GM19043 (cell line): ENCODE measurements at regions not wholly inside any gene's neighbourhood (a gene's known extent, or its start where the extent isn't known, plus 50 kb on each side); places are given as distances from the start of the nearest gene placed in this dataset.
"Not testable (repeated sequence)": the region's sequence is repeated elsewhere in the genome, so short reads cannot be mapped to it uniquely, and the experiment has no call there.

Source experiments
- ATAC-seq: cut with Tn5 transposase; IDR thresholded peaks from one replicate; pipeline ENCODE4 v1.9.1; 2021; ENCODE audit warnings: low read depth; ENCODE audit not compliant: unreplicated experiment

DNA sequence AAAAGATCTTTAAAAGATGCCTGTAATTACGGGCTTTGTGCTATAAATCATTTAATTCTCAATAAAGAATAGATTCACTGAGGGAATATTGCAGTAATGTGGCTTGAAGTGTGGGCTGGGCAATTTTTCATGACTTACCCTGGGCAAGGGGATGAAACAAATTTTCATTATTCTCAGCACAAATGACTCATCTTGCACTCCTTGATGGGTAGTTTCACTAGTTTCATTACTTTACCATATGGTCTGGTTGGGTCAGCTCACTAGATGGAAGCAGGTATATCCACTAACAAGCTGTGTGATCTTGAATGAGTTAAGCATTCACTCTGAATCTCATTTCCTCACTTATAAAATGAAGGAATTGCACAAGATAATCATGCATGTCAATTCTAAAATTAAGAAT lies 234.3 kb downstream of the ABCC12 start:
- ATAC-seq: no peak

DNA sequence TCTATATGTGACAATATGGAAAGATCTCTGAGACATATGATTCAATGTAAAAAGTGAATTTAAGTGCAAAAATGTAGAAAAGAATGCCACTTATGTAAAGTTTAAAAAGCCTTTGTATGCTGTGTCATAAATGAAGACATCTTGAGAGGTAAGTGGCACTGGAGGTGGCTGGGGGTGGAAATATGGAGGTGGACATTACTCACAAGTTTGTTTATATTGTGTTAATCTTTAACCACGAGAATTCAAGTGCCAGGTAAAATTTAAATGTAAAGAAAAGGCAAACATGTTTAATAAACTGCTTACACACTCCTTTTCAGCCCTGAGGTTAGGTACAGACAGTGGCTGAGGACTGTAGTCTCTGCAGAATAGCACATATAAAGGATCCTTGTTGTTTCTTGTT lies 235.1 kb downstream of the ABCC12 start:
- no peak for ATAC-seq

DNA sequence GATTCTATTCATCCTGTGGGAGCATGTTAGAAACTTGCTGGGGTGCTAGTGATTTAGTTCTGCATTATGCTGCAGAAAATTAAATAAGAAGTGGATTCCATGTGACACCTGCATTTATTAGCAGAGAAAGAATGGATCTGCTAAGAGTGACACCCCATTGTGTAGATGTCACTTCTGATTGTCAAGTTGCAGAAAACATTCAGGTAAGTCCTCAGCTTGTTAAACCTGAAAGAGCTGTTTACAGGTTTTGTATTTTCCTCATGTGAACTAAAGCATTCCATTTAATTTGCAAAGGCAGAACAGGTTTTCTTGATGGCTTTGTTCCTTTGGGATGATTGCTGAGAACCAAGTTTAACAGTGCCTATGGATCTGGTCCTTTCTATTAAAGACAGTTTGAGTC lies 238.7 kb downstream of the ABCC12 start:
- ATAC-seq: no peak

DNA sequence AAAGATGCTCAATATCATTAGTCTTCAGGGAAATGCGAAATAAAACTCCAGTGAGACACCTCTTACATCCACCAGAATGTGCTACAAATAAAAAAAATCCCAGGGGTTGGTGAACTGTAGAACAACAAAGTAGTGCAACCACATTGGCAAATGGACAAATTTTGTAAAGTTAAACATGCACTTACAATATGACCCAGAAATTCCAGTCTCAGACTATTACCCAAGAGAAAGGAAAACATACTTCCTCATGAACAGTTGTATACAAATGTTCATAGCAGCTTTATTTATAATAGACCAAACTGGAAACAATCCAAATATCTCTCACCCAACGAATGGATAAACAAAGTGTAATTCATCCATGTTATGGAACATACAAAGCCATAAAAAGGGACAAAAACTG lies 239.5 kb downstream of the ABCC12 start:
- no peak for ATAC-seq

DNA sequence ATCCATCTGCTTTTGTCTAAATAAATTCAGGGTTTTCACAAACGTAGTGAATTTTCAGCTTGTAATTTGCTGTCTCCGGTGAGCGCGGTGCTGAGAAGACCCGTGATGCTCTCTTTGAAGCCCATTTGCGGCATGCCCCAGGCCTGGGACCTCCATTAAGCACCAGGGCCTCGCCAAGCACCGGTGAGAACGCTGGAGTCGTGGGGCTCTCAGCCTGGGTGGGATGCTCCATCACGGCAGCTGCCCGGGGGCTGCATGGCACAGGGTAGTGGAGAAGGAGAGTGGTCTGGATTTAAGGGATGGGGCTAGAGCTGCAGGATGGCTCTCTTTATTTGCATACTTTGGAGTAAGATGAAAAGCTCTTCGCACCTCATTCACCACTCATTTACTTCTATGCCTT lies 248.7 kb downstream of the ABCC12 start:
- ATAC-seq: no peak

DNA sequence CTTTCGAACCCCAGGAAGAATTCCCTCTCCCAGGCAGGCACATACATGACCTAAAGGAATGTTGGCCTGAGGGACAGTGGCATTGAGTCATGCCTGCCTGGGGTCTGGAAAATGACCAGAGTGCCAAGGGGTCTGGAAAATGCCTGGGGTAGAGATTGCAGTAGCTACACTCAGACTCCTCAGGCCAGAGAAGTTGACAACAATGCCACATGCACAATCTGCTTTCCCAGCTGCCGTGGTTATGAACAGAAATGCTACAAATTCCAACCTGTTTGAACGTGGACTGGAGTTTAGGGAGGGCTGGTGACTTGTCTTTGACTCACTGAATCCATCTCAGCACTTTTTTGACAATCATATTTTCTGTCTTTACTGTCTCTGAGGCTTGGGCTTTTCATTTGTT lies 250.0 kb downstream of the ABCC12 start:
- ATAC-seq: no peak

DNA sequence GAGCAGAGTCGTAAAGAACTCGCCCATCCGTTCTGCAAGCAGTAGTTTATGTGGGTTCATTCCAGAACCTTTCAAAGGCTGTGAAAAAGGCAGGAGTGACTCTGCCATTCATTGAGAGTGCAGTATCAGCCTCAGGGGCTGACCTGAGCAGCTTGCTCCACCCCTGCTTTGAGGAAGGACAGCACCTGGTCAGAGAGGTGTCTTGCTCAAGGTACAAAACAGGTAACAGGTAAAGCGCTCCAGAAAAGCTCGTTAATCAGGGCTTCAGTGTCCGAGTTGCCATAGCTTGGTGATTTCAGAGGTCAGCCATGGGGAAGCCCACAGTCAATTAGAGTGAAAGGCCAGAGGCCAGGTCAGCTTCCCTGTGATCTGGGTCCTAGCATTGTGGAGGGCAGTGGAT lies 251.1 kb downstream of the ABCC12 start:
- ATAC-seq: no peak

DNA sequence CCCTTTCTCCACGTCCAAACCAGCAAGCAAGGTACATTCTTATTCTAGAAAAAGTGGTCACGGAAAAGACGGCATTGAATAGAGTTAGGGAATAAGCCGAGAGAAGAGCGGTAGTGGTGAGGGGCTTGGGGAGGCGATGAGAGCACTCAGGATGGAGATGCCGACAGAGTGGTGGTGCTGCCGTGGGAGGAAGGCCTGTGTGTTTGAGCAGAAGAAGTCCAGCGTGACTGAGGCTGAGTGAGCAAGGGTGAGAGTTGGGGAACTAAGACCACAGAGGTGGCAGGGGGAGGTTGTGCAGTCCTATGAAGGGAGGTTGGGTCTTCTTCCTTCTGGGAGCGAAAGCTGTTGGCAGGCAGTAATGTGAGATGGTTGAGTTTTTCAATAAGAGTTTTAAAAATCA lies 252.3 kb downstream of the ABCC12 start:
- ATAC-seq: no peak

DNA sequence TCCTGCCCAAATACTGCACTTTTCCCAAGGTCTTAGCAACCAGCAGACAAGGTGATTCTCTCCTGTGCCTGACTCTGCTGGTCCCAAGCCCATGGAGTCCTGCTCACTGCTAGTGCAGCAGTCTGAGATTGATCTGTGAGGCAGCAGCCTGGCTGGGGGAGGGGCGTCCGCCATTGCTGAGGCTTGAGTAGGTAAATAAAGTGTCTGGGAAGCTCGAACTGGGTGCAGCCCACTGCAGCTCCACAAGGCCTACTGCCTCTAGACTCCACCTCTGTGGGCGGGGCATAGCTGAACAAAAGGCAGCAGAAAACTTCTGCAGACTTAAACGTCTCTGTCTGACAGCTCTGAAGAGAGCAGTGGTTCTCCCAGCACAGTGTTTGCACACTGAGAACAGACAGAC lies 258.7 kb downstream of the ABCC12 start:
- ATAC-seq: not testable (repeated sequence)

DNA sequence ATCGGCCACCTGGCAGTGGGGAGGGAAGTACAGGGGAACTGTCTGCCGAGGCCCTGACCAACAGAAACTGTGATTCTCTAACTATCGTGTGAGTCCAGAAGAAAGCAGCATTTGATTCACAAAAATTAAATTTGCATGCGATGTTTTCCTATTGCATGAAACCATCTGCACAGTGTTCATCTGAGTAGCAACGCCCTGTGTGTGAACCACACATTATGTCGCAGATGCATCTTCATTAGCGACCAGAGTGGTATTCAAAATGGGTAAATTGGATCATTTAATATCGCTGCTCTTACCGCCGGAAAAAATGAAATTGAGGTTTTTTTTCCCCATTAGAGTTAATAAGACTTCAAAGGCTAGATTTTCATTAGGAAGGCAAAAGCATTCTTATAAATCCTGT lies 260.6 kb downstream of the ABCC12 start:
- no peak for ATAC-seq

DNA sequence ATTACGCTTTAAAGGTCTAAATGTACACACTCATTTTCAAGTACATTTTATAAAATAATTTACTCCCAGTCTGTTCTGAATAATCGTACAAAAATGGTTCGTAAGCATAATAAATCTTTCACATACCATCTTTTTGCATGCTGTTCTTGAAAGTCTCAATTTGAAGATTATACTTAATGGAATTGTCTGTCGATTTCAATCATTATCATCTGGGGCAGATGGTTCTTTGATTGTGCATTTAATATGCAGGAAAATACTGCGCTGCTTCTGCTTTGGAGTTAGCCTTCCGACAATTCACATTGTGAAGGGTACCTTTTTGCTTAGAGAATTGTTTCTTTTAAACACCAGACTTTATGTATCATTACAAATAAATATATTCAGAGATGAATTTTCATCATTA lies 262.8 kb downstream of the ABCC12 start:
- no peak for ATAC-seq

DNA sequence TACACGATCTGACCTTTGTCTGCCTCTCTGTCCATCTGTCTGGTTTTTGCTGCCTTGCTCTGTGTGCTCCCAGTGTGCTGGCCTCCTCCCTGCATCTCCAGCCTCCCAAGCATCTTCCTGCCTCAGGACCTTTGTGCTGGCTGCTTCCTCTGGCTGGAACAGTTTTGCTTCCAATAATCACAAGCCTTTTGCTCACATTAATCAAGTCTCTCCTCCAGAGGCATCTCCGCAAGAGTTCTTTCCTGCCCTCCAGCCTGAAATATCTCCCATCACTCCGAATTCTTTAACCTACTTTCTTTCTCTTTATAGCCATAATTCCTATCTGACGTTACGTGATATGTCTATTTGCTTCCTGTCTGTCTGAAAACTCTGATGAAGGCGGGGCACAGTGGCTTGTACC lies 267.1 kb downstream of the ABCC12 start:
- no peak for ATAC-seq

DNA sequence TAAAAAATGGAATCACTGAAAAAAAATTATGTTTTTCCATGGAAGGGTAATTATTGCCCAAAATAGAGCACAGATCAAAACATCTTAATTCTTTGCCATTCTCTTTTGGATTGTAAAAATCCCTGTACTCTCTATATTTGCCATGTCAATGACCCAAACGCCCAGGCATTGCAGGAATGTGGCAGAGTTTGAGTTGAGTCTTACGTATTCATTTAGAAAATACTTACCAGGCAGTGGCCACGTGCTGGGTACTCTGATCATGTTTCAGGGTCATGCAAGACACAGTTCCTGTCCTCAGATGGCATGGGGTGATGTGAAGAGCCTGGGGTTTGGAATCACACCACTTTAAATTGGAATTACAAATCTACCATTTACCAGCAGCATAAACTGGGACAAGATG lies 267.7 kb downstream of the ABCC12 start:
- ATAC-seq: no peak

DNA sequence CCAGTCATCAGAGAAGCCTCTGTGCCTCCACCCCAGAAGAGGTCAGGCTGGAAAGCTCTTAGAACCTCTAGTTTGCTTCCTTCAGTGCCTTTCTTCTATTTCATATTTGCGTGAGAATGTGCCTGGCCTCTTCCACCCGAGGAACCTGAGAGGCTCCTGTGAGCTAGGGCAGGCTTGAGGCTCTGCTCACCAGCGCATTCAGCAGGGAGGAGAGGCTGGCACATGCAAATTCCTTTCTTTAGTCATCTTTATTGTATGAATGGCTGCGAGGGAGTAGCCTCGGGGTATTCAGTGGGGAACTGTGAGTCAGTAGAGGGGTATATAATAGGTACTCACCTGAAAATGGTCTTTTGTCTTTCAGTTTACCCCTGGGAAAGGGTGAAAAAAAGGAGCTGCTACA lies 268.3 kb downstream of the ABCC12 start:
- no peak for ATAC-seq

DNA sequence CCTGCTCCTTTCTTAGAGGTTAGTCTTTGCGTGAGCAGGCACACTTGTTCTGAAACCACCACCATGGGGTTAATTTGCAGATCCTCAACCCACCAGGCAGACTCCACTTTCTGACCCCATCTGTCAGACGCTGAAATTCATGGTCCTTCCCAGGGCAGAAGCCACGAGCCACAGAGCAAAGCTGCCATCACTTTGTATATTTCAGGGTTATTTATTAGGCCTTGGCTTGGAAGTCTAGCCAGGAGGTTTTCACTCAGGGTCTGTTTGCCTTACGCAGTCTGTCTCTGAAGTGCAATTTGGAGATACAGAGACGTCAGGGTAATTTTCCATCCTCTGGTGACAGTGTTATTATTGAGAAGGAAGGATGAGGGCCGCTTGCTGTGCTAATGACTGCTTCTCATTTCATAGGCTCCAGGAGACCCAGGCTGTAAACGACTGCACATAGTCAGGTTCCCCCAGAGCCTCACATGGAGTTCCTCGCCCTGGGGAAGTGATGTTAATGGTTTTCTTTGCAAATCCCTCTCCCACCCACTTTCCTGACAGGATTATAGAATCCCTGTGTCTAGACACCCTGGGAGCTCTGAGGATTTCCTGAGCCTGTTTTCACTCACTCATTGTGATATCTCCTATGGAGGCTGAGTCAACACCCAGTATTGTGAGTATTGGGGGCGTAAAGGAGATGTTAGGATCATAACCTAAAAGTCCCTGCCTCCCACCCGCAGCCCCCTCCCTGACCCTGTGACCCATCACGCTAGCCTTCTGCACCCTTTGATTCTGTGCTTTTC lies 269.0 kb downstream of the ABCC12 start:
- ATAC-seq: no peak

DNA sequence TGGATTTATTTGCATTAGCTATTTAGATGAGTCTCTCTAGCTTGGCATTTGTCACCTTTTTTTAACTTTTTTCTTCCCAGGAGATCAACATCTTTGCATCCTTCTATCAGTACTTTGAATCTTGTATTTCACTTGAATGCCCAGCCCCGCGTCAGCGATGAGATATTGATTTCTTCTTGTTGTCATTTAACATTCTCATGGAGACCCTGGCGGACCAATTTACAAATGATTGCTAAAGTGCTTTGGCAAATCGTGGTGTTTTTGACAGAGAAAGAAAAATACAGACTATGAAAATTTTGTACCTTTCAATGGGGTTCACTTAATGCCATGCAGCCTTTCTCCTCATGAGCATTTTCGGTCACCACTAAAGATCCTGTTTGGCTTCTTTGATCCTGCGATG lies 269.7 kb downstream of the ABCC12 start:
- ATAC-seq: no peak

DNA sequence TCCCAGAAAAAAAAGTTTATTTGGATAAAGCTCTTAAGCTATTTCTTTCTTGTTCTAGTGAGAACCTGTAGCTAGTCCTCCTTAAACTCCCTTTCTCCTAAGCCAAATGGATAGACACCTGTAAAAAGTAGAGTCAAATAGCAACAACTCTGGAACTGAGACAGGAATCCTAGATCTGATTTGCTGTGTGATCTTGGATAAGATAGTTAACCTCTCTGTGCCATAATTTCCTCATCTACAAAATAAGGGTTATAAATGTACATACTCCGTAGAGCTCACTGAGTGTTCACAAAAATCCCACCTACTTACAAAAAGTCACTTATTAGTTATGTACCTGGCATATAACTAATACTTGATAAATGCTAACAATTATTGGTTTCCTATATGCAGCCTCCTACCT lies 270.3 kb downstream of the ABCC12 start:
- no peak for ATAC-seq

DNA sequence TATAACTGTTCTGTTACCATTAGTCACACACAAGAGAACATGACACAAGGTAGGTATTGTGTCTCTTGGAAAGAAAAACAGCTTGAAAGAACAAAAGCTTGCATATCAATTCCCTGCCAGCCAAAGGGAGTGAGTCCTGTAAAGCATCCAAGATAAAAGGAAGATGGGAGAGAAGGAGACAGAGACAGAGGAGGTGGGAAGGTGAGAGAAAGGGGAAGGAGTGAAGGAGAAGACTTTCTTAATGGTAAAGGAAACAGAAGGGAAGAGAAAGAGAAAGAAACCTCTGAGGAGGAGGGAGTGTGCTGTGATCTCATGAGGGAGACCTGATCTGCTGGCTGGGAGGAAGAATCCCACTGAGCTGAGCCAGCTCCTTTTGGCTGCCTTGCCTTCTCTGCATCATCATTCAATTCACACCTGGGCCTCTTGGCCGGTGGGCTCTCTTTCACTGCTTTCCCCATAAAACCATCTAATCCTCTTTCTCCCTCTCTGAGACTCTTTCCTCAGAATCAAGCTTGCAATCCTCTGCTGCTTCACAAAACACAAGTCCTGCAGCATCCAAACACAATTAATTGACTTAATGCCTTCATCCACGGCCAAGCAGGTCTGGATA lies 271.6 kb downstream of the ABCC12 start:
- no peak for ATAC-seq

DNA sequence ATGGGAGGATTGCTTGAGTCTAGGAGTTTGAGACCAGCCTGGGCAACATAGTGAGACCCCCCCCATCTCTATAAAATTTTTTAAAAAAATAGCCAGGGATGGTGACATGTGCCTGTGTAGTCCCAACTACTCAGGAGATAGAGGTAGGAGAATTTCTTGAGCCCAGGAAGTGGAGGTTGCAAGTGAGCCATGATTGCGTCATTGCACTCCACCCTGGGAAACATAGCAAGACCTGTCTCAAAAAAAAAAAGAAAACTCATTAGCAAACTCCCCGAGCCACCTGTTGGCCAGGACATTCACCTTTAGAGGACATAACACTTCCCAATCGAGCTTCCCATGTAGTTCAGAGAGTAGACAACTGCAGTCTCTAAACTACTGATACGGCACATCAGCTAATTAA lies 274.2 kb downstream of the ABCC12 start:
- no peak for ATAC-seq

DNA sequence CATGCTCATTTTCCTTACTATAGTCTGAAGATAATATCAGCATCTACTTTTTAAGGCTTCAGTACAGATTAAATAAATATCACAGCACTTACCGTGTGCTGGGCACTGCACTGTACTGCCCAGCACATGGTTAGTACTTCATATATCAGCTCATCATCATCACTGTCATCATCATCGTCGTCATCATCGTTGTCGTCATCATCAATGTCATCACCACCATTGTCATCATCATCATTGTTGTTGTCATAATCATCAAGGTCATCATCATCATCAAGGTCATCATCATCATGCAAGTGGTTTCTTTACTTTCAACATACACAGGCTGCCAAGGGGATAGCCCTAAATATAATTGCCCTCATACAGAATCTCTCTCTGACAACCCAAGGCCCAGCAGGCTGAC lies 275.1 kb downstream of the ABCC12 start:
- ATAC-seq: no peak

DNA sequence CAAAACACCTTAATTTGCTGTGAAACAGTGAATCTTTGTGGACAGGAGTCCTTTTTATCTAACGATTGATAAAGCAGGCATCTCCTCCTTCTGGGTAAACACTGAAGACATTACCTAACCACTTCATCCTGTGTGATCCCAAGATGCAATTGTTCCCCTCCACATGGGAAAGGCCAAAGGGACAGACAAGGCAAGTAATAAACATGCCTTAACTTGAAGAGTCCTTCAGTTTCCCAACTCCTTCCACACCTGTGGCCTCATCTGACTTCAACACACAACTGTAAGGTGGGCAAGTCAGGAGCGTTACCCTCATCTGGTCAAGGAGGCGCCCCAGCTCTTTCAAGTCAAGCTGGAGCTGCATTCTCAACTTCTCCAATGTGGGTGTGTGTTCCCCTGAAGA lies 278.6 kb downstream of the ABCC12 start:
- ATAC-seq: no peak

DNA sequence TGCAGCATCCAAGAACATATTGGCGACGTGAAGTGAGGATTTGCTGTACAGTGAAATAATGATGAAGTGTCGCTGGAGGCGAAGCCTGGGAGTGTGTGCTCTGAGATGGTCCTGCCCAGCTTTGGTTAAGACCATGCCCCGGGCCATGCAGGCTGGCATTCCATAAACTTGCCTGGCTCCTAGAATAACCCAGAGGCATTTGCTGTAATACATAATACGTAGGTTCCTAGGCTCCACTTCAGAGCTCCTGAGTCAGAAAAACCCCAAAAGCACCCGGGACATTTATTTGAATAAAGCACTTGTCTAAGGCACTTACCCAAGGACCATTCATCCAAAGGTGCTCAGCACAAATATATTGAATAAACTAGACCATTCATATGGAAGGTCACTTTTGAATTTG lies 279.3 kb downstream of the ABCC12 start:
- no peak for ATAC-seq

DNA sequence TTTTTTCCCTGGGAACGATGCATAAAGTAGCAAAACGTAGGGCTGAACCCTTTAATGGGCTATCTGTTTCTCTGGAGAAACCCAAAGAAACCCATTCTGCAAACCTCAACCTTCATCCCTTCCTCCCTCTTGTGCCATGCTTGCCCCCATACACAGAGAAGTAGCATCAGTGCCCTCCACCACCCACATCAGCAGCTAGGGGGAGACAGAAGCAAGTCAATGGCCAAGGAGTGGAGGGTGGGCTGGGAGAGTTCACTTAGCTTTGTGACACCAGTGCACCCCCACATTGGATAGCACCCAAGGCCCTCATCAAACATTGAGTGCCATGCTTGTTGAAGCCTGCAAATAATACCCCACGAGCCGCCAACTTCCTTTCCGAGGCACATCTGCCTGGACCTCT lies 282.4 kb downstream of the ABCC12 start:
- ATAC-seq: no peak
